Astrocyte (in vitro differentiated cells and primary cell): ENCODE measurements at regions not wholly inside any gene's neighbourhood (a gene's known extent, or its start where the extent isn't known, plus 50 kb on each side); places are given as distances from the start of the nearest gene placed in this dataset.

Experiments
- DNase-seq: peaks from one replicate; pipeline ENCODE4 v3.0.0-alpha.2; 2010; ENCODE audit warnings: low read depth
- FAIRE-seq: peaks from 2 replicates; lab custom pipeline; 2011; peaks lifted over from hg19 to GRCh38; lab: Jason Lieb, UNC
- H2AFZ ChIP-seq: 2 replicates; pipeline ENCODE4 v1.6.0; 2012; ENCODE audit warnings: low read depth, low read length, inconsistent platforms
- H3K27ac ChIP-seq: 2 replicates; pipeline ENCODE4 v1.5.1; 2011; ENCODE audit warnings: low read depth, low read length, inconsistent platforms
- H3K27me3 ChIP-seq: 2 replicates; pipeline ENCODE4 v1.6.0; 2011; ENCODE audit warnings: low read length, inconsistent platforms; ENCODE audit not compliant: insufficient read depth
- H3K36me3 ChIP-seq: 2 replicates; pipeline ENCODE4 v1.5.1; 2011; ENCODE audit warnings: low read length, inconsistent platforms; ENCODE audit not compliant: insufficient read depth
- H3K4me1 ChIP-seq: 2 replicates; pipeline ENCODE4 v1.5.1; 2011; ENCODE audit warnings: low read length, inconsistent platforms; ENCODE audit not compliant: insufficient read depth
- H3K4me2 ChIP-seq: 2 replicates; pipeline ENCODE4 v1.6.0; 2012; ENCODE audit warnings: low read length, inconsistent platforms
- H3K4me3 ChIP-seq: 2 replicates; pipeline ENCODE4 v1.5.1; 2011; ENCODE audit warnings: low read depth, mild to moderate bottlenecking, low read length, inconsistent platforms; ENCODE audit not compliant: insufficient read depth
- H3K79me2 ChIP-seq: 2 replicates; pipeline ENCODE4 v1.6.0; 2012; ENCODE audit warnings: mild to moderate bottlenecking, low read length, inconsistent platforms; ENCODE audit not compliant: insufficient read depth
- H3K9ac ChIP-seq: 2 replicates; pipeline ENCODE4 v1.6.0; 2012; ENCODE audit warnings: mild to moderate bottlenecking, low read length, inconsistent platforms
- H3K9me3 ChIP-seq: 2 replicates; pipeline ENCODE4 v1.5.1; 2012; ENCODE audit warnings: low read depth, mild to moderate bottlenecking, low read length, inconsistent platforms; ENCODE audit not compliant: insufficient read depth
- H4K20me1 ChIP-seq: 2 replicates; pipeline ENCODE4 v1.6.0; 2012; ENCODE audit warnings: low read length, inconsistent platforms; ENCODE audit not compliant: insufficient read depth
- H3K27ac Mint-ChIP-seq: one replicate; pipeline ENCODE4 v1.8.0; 2021; ENCODE audit warnings: mild to moderate bottlenecking, mixed read lengths; ENCODE audit not compliant: unreplicated experiment
- H3K27me3 Mint-ChIP-seq: one replicate; pipeline ENCODE4 v1.8.0; 2021; ENCODE audit warnings: low read depth, mixed read lengths; ENCODE audit not compliant: unreplicated experiment
- H3K36me3 Mint-ChIP-seq: one replicate; pipeline ENCODE4 v1.8.0; 2021; ENCODE audit warnings: low read depth, mixed read lengths; ENCODE audit not compliant: unreplicated experiment
- H3K4me1 Mint-ChIP-seq: one replicate; pipeline ENCODE4 v1.8.0; 2021; ENCODE audit warnings: low read depth, mixed read lengths; ENCODE audit not compliant: unreplicated experiment
- H3K4me3 Mint-ChIP-seq: one replicate; pipeline ENCODE4 v1.8.0; 2021; ENCODE audit warnings: mild to moderate bottlenecking, moderate library complexity, mixed read lengths; ENCODE audit not compliant: unreplicated experiment
- H3K9me3 Mint-ChIP-seq: one replicate; pipeline ENCODE4 v1.8.0; 2021; ENCODE audit warnings: mild to moderate bottlenecking, mixed read lengths; ENCODE audit not compliant: unreplicated experiment
- CTCF ChIP-seq: IDR thresholded peaks from 2 replicates; pipeline ENCODE4 v1.5.1; 2011; ENCODE audit warnings: low read depth, mild to moderate bottlenecking, inconsistent platforms, low read length, moderate library complexity; ENCODE audit not compliant: insufficient read depth
- EZH2 ChIP-seq: IDR thresholded peaks from 2 replicates; pipeline ENCODE4 v1.6.1; 2012; ENCODE audit warnings: mild to moderate bottlenecking, low read length, inconsistent platforms; ENCODE audit not compliant: insufficient read depth

- Mint-ChIP-seq H3K27me3 (no peaks in the 10 kb centered on the region), H3K4me3 (no peak overlapping the region), H3K27ac (no peak overlapping the region), H3K4me1 (no peaks in the 10 kb centered on the region), H3K9me3 (peaks cover 17% of the 10 kb centered on the region), H3K36me3 (peaks cover 2% of the 10 kb centered on the region)
- Histone ChIP-seq H3K9me3 (no peaks in the 10 kb centered on the region), H3K27ac (no peak overlapping the region), H3K4me2 (no peak overlapping the region), H3K36me3 (no peaks in the 10 kb centered on the region), H3K79me2 (no peaks in the 10 kb centered on the region), H4K20me1 (no peaks in the 10 kb centered on the region), H2AFZ (no peak overlapping the region), H3K27me3 (no peaks in the 10 kb centered on the region), H3K4me1 (peaks cover 18% of the 10 kb centered on the region), H3K4me3 (no peak overlapping the region), H3K9ac (no peak overlapping the region)
- FAIRE-seq: no peak
- no peak for DNase-seq
- TF ChIP-seq EZH2 (no peak), CTCF (peak; percentile 50)
Measured at GRCh38 chr12:127280393-127281275, 986.3 kb upstream of the TMEM132C start.

- DNase-seq (no peak), FAIRE-seq (no peak)
- H3K79me2 ChIP-seq: no peaks in the 10 kb centered on the region
- H4K20me1 ChIP-seq: no peaks in the 10 kb centered on the region
- H2AFZ ChIP-seq: no peak overlapping the region
- no peak overlapping the region for H3K9ac ChIP-seq
- H3K27me3 Mint-ChIP-seq: no peaks in the 10 kb centered on the region
- no peaks in the 10 kb centered on the region for H3K4me1 Mint-ChIP-seq
- no peaks in the 10 kb centered on the region for H3K27me3 ChIP-seq
- H3K27ac ChIP-seq: no peak overlapping the region
- no peak overlapping the region for H3K27ac Mint-ChIP-seq
- H3K36me3 Mint-ChIP-seq: peaks cover 2% of the 10 kb centered on the region
- no peak overlapping the region for H3K4me2 ChIP-seq
- peaks cover 10% of the 10 kb centered on the region for H3K9me3 Mint-ChIP-seq
- H3K36me3 ChIP-seq: no peaks in the 10 kb centered on the region
- H3K9me3 ChIP-seq: no peaks in the 10 kb centered on the region
- no peak overlapping the region for H3K4me3 Mint-ChIP-seq
- peaks cover 18% of the 10 kb centered on the region for H3K4me1 ChIP-seq
- no peak overlapping the region for H3K4me3 ChIP-seq
- TF ChIP-seq CTCF (no peak), EZH2 (no peak)
Measured at GRCh38 chr12:127282786-127283565, 984.0 kb upstream of the TMEM132C start.
